ENCODE measurements at regions not wholly inside any gene's neighbourhood (a gene's known extent, or its start where the extent isn't known, plus 50 kb on each side); places are given as distances from the start of the nearest gene placed in this dataset.

DNA sequence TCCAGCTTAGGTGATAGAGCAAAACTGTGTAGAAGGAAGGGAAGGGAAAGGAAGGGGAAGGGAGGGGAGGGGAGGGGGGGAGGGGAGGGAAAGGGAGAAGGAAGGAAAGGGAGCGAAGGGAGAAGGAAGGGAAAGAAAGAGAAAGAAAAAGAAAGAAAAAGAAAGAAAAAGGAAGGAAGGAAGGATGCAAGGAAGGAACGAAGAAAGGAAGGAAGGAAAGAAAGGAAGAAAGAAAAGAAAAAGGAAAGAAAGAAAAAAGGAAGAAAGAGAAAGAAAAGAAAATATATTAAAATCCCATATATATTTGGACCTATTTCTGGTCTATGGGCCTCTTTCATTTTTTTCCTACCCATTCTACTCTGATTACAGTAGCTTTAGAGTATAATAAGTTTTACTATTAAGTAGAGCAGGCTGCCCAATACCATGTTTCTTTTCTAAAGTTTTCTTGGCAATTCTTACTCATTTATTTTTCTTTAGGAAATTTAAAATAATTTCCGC lies 229.1 kb downstream of the AUH start:
- H3K27ac ChIP-seq, result no peak overlapping the region
- no peak for TF ChIP-seq ZFX (IDR thresholded peaks at IDR 0.05)
- TF ChIP-seq, protein P1, sequence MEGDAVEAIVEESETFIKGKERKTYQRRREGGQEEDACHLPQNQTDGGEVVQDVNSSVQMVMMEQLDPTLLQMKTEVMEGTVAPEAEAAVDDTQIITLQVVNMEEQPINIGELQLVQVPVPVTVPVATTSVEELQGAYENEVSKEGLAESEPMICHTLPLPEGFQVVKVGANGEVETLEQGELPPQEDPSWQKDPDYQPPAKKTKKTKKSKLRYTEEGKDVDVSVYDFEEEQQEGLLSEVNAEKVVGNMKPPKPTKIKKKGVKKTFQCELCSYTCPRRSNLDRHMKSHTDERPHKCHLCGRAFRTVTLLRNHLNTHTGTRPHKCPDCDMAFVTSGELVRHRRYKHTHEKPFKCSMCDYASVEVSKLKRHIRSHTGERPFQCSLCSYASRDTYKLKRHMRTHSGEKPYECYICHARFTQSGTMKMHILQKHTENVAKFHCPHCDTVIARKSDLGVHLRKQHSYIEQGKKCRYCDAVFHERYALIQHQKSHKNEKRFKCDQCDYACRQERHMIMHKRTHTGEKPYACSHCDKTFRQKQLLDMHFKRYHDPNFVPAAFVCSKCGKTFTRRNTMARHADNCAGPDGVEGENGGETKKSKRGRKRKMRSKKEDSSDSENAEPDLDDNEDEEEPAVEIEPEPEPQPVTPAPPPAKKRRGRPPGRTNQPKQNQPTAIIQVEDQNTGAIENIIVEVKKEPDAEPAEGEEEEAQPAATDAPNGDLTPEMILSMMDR (conservative IDR thresholded peaks at IDR 0.05), result no peak

DNA sequence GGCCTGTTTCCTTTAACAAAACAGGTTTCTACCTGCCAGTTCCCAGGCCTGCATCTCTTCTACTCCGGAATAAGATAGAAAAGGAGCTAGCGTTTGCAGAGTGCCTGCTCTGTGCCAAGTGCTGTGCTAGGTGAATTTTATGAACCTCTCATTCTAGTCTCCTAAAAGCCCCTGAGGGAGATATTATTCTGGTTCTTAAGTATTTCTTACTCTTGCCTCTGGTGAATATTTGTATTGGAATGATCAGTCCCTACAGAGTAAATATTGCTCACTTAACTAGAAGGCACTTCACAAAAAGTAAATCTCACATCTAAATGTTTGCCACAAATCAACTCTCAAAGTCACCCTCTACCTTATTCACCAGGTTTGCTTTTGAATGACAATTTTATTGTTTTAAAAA lies 227.1 kb downstream of the AUH start:
- H3K27ac ChIP-seq, result peak overlapping the region; percentile 8; the same call in 1 of the 2 replicates
- TF ChIP-seq, protein P1 (conservative IDR thresholded peaks at IDR 0.05), result no peak

DNA sequence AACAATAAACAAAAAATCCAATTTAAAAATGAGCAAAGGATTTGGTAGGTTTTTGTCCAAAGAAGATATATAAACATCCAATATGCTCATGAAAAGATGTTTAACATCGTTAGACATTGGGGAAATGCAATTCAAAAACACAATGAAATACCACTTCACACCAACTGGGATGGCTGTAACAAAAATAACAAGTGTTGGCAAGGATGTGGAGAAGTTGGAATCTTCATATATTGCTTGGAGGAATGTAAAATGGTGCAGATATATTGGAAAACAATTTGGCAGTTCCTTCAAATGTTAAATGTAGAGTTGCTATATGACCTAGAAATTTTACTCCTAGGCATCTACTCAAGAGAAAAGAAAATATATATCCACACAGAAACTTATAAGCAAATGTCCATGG lies 224.3 kb downstream of the AUH start:
- H3K27ac ChIP-seq, result no peak overlapping the region
- no peak for TF ChIP-seq ZFX (IDR thresholded peaks at IDR 0.05)
- TF ChIP-seq, protein P1 (conservative IDR thresholded peaks at IDR 0.05), result no peak

DNA sequence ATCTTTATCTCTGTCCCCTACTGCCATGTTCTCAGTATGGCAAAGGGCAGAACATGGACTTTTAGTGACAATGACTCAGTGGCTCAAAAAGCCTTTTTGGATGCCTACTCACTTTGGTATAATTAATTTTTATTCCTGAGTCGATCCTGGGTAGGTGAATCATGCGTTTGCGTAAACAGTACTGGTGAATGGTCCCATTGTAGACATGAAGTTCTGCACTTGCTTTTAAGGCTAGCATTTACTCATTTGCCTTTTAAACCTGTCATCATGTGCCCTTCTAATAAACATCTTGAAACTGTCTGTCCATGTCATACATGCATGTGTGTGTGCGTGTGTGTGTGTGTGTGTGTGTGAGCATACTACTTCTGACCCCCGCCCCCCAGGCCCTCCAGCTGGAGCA lies 223.0 kb downstream of the AUH start:
- TF ChIP-seq, protein P1 (conservative IDR thresholded peaks at IDR 0.05), result no peak
- no peak for TF ChIP-seq ZFX (IDR thresholded peaks at IDR 0.05)
- no peak overlapping the region for H3K27ac ChIP-seq

DNA sequence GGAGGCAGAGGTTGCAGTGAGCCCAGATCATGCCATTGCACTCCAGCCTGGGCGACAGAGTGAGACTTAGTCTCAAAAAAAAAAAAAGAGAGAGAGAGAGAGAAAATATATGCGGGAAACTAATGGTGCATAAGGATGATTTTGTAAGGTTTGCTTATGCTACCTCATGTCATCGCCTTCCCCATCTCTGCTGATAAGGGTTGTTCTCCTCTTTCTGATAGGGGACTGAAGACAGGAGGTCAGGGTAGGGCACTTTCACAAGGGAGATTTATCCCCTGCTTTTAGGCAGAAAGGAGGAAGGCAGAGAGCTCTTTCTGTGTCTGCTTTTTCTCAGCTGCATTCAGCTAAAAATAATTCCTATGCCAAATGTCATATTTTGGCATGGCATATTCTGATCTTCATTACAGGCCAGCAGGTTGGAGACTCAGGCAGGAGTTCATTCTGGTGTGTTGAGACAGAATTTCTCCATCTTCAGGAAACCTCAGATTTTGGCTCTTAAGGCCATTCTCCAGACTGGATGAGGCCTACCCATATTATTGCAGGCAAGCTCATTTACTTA lies 220.2 kb downstream of the AUH start:
- no peak overlapping the region for H3K27ac ChIP-seq
- no peak for TF ChIP-seq ZFX (IDR thresholded peaks at IDR 0.05)
- TF ChIP-seq, protein P1 (conservative IDR thresholded peaks at IDR 0.05), result no peak

DNA sequence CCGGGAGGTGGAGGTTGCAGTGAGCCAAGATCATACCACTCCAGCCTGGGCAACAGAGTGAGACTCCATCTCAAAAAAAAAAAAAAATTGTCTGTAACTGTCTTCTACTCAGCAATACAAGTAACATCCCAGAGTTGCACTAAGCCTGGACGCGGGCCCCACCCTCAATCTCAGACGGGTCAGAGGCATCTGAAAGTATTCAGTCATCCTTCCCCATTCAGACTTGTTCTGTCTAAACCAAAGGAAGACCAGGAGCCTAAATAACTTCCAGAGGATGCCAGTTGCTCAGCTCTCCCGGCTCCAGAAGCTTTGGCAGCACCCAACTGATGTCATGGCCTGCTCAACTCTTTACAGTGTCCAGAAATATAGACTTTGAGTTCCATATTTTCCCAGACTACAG lies 218.6 kb downstream of the AUH start:
- no peak for TF ChIP-seq ZFX (IDR thresholded peaks at IDR 0.05)
- TF ChIP-seq, protein P1 (conservative IDR thresholded peaks at IDR 0.05), result no peak
- H3K27ac ChIP-seq, result no peak overlapping the region

DNA sequence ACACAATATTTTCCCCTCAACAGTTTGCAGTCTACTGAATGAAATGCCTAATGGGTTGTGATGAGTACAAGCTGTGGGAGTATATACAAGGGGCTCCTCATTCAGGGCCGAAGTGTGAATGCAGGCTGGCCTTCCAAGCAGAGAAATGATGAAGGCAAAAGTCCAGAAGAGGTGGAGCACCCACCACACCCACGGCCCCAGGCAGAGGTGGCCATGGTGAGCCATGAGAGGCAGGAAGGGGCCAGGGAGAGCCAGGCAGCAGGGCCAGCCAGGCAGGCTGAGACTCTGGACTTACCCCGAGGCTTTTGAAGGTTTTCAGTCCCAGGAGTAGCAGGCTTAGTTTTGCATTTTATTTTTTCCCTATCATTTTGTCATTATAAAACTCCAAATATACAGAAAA lies 218.1 kb downstream of the AUH start:
- H3K27ac ChIP-seq, result no peak overlapping the region
- TF ChIP-seq ZFX (IDR thresholded peaks at IDR 0.05), result no peak
- TF ChIP-seq, protein P1 (conservative IDR thresholded peaks at IDR 0.05), result no peak
